B cell (primary cell): ENCODE measurements at regions not wholly inside any gene's neighbourhood (a gene's known extent, or its start where the extent isn't known, plus 50 kb on each side); places are given as distances from the start of the nearest gene placed in this dataset.

Experiments
- EZH2 ChIP-seq: IDR thresholded peaks from 2 replicates; pipeline ENCODE4 v1.6.1; 2012; ENCODE audit warnings: borderline replicate concordance, low read depth, mild to moderate bottlenecking, moderate library complexity, low read length; ENCODE audit not compliant: insufficient read depth, poor library complexity, severe bottlenecking
- TF ChIP-seq, protein P1 (sequence below): fragments of 200-600 bp; IDR thresholded peaks from one replicate; pipeline ENCODE4 v1.8.0; 2022; ENCODE audit warnings: antibody characterized with exemption, mild to moderate bottlenecking

DNA sequence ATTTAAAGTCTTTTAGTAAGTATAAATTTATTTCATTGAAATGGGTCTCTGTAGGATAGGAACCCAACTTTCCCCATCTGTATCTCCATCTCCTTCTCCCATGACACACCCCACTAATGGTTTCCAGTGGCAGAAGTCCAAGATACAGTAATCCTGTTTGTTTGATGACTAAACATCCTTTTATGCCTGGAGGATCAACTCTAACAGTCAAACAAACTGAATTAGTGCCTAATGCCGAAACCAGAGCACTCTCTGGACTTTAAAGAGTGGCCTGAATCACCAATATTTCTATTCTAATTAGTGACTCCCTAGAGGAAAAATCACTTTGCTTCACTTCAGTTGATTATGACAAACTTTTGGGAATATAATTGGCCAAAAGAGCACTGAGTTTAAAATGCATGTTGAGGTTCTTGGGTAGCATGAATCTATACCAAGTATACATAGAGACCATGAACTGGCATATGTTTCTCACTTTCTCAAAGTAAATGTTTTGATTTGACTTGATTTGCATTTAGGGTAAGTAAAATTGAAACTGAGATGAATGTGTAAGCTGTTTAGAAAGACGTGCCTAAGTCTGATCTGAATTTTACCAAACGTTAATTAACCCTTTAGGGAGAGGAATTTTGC, 776.4 kb upstream of the NRSN1 start:
- TF ChIP-seq, protein P1, sequence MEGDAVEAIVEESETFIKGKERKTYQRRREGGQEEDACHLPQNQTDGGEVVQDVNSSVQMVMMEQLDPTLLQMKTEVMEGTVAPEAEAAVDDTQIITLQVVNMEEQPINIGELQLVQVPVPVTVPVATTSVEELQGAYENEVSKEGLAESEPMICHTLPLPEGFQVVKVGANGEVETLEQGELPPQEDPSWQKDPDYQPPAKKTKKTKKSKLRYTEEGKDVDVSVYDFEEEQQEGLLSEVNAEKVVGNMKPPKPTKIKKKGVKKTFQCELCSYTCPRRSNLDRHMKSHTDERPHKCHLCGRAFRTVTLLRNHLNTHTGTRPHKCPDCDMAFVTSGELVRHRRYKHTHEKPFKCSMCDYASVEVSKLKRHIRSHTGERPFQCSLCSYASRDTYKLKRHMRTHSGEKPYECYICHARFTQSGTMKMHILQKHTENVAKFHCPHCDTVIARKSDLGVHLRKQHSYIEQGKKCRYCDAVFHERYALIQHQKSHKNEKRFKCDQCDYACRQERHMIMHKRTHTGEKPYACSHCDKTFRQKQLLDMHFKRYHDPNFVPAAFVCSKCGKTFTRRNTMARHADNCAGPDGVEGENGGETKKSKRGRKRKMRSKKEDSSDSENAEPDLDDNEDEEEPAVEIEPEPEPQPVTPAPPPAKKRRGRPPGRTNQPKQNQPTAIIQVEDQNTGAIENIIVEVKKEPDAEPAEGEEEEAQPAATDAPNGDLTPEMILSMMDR = no peak
- no peak for TF ChIP-seq EZH2
